ENCODE measurements at regions not wholly inside any gene's neighbourhood (a gene's known extent, or its start where the extent isn't known, plus 50 kb on each side); places are given as distances from the start of the nearest gene placed in this dataset.

GRCh38 chr10:6875269-6875865 lies 295.3 kb upstream of the PRKCQ start:
- TF ChIP-seq CTCF (conservative IDR thresholded peaks at IDR 0.05; ENCODE audit: low read depth in 2 of 2), result no peak
- TF ChIP-seq EZH2 (IDR thresholded peaks at IDR 0.05; ENCODE audit: low read depth, unreplicated experiment), result no peak
- TF ChIP-seq JUNB (IDR thresholded peaks at IDR 0.05; ENCODE audit: unreplicated experiment), result no peak
- no peak for TF ChIP-seq POLR2AphosphoS5 (IDR thresholded peaks at IDR 0.05; ENCODE audit: low read depth)
- TF ChIP-seq EZH2phosphoT487 (IDR thresholded peaks at IDR 0.05; ENCODE audit: unreplicated experiment), result no peak
- no peak for TF ChIP-seq REST (IDR thresholded peaks at IDR 0.05; ENCODE audit: unreplicated experiment)
- TF ChIP-seq CREB1 (CRISPR knock-in tag; IDR thresholded peaks at IDR 0.05; ENCODE audit: low read depth), result no peak
- no peak for TF ChIP-seq ZNF331 (CRISPR knock-in tag; IDR thresholded peaks at IDR 0.05; ENCODE audit: low read depth)
- TF ChIP-seq ZNF462 (CRISPR knock-in tag; IDR thresholded peaks at IDR 0.05), result no peak
- TF ChIP-seq ZNF114 (CRISPR knock-in tag; IDR thresholded peaks at IDR 0.05), result no peak
- TF ChIP-seq ETS1 (IDR thresholded peaks at IDR 0.05), result no peak
- no peak for TF ChIP-seq STAT1 (IDR thresholded peaks at IDR 0.05; ENCODE audit: unreplicated experiment)
